ENCODE measurements at regions not wholly inside any gene's neighbourhood (a gene's known extent, or its start where the extent isn't known, plus 50 kb on each side); places are given as distances from the start of the nearest gene placed in this dataset.

GRCh38 chr18:26614374-26614773, 66.0 kb upstream of the KCTD1 start:
- TF ChIP-seq POLR2A (IDR thresholded peaks at IDR 0.05; ENCODE audit: low read depth, low read length): no peak
- no peak for DNase-seq (ENCODE audit: insufficient read length, low spot score)
- no peak for FAIRE-seq

All from H54 (cell line).